Neural progenitor cell (in vitro differentiated cells): ENCODE measurements at regions not wholly inside any gene's neighbourhood (a gene's known extent, or its start where the extent isn't known, plus 50 kb on each side); places are given as distances from the start of the nearest gene placed in this dataset.

ENCODE experiments used
- CTCF ChIP-seq: fragments of 200-600 bp; sonication (generic); IDR thresholded peaks from 2 replicates; pipeline ENCODE4 v1.5.1; 2017; ENCODE audit warnings: antibody characterized with exemption, mild to moderate bottlenecking
- EZH2 ChIP-seq: fragments of 200-600 bp; sonication (generic); IDR thresholded peaks from 2 replicates; pipeline ENCODE4 v1.6.1; 2017; ENCODE audit warnings: antibody characterized with exemption, mild to moderate bottlenecking, moderate library complexity
- EZH2phosphoT487 ChIP-seq: fragments of 200-600 bp; sonication (generic); IDR thresholded peaks from 2 replicates; pipeline ENCODE4 v1.6.1; 2017; ENCODE audit warnings: antibody characterized with exemption

GRCh38 chr10:121235692-121236091 lies 362.6 kb downstream of the FGFR2 start:
- TF ChIP-seq CTCF (no peak), EZH2phosphoT487 (no peak), EZH2 (no peak)
